NCI-H748 (cell line): ENCODE measurements at regions not wholly inside any gene's neighbourhood (a gene's known extent, or its start where the extent isn't known, plus 50 kb on each side); places are given as distances from the start of the nearest gene placed in this dataset.
"Not testable (repeated sequence)": the region's sequence is repeated elsewhere in the genome, so short reads cannot be mapped to it uniquely, and the experiment has no call there.

Experiments used
- DNase-seq: peaks from one replicate; lab custom pipeline; 2025; ENCODE audit not compliant: unreplicated experiment; lab: John Stamatoyannopoulos, UW

- DNase-seq, result peak; percentile 72
Measured at GRCh38 chr1:178020968-178021640, 51.2 kb upstream of the SEC16B start.

- DNase-seq, result no peak
Measured at GRCh38 chr1:178021950-178022349, 52.1 kb upstream of the SEC16B start.

- no peak for DNase-seq
Measured at GRCh38 chr1:178023181-178023618, 53.3 kb upstream of the SEC16B start.

GRCh38 chr1:178024504-178024903 lies 54.6 kb upstream of the SEC16B start:
- no peak for DNase-seq

- DNase-seq, result no peak
Measured at GRCh38 chr1:178025613-178026356, 55.9 kb upstream of the SEC16B start.

GRCh38 chr1:178028841-178029481 lies 59.1 kb upstream of the SEC16B start:
- no peak for DNase-seq

- DNase-seq, result no peak
Measured at GRCh38 chr1:178030467-178030866, 60.6 kb upstream of the SEC16B start.

- DNase-seq, result peak; percentile 66
Measured at GRCh38 chr1:178031856-178032320, 62.0 kb upstream of the RASAL2 start.

GRCh38 chr1:178033019-178033418 lies 60.9 kb upstream of the RASAL2 start:
- DNase-seq, result no peak

- DNase-seq, result no peak
Measured at GRCh38 chr1:178034676-178035075, 59.2 kb upstream of the RASAL2 start.

- DNase-seq, result no peak
Measured at GRCh38 chr1:178036090-178036489, 57.8 kb upstream of the RASAL2 start.

- DNase-seq, result peak; percentile 43
Measured at GRCh38 chr1:178037510-178038253, 56.2 kb upstream of the RASAL2 start.

- no peak for DNase-seq
Measured at GRCh38 chr1:178038372-178038771, 55.5 kb upstream of the RASAL2 start.

- DNase-seq, result no peak
Measured at GRCh38 chr1:178039891-178040290, 54.0 kb upstream of the RASAL2 start.

GRCh38 chr1:178043940-178044339 lies 50.0 kb upstream of the RASAL2 start:
- DNase-seq, result not testable (repeated sequence)
